NB4 (cell line): ENCODE measurements at regions not wholly inside any gene's neighbourhood (a gene's known extent, or its start where the extent isn't known, plus 50 kb on each side); places are given as distances from the start of the nearest gene placed in this dataset.

Experiments used
- DNase-seq: peaks from one replicate; pipeline ENCODE4 v3.0.0; 2010; ENCODE audit warnings: low read depth
- H3K4me3 ChIP-seq: one replicate; pipeline ENCODE4 v1.5.1; 2011; ENCODE audit warnings: mild to moderate bottlenecking, low read depth, low read length, moderate library complexity
- MYC ChIP-seq: IDR thresholded peaks from 2 replicates; pipeline ENCODE4 v1.6.1; 2011; ENCODE audit warnings: low read depth, low read length
- POLR2A ChIP-seq: IDR thresholded peaks from 2 replicates; pipeline ENCODE4 v1.6.1; 2011; ENCODE audit warnings: mild to moderate bottlenecking; ENCODE audit not compliant: insufficient read length; ENCODE audit errors: extremely low read depth
- TF ChIP-seq, protein P1 (sequence below): IDR thresholded peaks from one replicate; pipeline ENCODE4 v1.5.1; 2012; ENCODE audit warnings: low read depth, low read length
- TF ChIP-seq, protein P2 (sequence below): IDR thresholded peaks from 2 replicates; pipeline ENCODE4 v1.6.1; 2011; ENCODE audit warnings: low read depth, low read length

DNA sequence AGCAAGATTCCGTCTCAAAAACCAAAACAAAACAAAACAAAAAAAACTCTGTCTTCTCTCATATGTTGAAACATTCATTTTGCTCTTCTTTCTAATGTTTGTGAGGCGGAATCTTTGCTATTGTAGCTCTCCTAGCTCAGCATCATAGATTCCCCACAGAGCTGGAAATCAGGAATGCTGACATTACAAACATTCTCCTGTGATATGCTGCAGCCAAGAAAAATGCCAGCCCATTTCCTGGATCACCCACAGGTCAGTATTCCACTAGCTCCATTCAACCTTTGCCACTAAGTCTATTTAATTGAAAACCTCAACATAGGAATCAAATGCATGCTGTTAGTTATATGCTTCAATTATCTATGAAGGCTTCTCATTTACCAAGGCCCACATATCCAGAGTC lies 186.3 kb downstream of the IPMK start:
- no peak overlapping the region for H3K4me3 ChIP-seq
- no peak for DNase-seq
- TF ChIP-seq, protein P1, sequence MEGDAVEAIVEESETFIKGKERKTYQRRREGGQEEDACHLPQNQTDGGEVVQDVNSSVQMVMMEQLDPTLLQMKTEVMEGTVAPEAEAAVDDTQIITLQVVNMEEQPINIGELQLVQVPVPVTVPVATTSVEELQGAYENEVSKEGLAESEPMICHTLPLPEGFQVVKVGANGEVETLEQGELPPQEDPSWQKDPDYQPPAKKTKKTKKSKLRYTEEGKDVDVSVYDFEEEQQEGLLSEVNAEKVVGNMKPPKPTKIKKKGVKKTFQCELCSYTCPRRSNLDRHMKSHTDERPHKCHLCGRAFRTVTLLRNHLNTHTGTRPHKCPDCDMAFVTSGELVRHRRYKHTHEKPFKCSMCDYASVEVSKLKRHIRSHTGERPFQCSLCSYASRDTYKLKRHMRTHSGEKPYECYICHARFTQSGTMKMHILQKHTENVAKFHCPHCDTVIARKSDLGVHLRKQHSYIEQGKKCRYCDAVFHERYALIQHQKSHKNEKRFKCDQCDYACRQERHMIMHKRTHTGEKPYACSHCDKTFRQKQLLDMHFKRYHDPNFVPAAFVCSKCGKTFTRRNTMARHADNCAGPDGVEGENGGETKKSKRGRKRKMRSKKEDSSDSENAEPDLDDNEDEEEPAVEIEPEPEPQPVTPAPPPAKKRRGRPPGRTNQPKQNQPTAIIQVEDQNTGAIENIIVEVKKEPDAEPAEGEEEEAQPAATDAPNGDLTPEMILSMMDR = no peak
- TF ChIP-seq MYC (no peak), POLR2A (no peak)
- TF ChIP-seq, protein P2, sequence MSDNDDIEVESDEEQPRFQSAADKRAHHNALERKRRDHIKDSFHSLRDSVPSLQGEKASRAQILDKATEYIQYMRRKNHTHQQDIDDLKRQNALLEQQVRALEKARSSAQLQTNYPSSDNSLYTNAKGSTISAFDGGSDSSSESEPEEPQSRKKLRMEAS = no peak

DNA sequence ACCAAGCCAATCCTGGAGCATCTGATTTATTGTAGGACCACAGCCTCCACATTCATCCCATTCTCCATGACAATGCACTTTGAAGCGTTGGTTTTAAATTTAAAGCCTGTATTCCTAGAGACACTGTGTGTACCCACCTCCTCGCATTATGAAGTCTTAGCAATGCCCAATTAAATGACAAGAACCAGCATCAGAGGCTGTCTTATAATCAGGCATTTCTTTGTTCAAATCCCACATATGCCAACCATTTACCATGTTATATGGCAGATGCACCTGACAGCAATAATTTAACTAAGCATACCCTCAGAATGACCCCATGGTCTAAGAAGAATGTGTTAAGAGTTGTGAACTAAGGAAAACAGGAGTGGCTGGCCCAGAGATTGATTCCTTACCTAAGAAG lies 188.2 kb downstream of the IPMK start:
- DNase-seq = no peak
- no peak overlapping the region for H3K4me3 ChIP-seq
- TF ChIP-seq, protein P1 = no peak
- TF ChIP-seq MYC (no peak), POLR2A (no peak)
- TF ChIP-seq, protein P2 = no peak

DNA sequence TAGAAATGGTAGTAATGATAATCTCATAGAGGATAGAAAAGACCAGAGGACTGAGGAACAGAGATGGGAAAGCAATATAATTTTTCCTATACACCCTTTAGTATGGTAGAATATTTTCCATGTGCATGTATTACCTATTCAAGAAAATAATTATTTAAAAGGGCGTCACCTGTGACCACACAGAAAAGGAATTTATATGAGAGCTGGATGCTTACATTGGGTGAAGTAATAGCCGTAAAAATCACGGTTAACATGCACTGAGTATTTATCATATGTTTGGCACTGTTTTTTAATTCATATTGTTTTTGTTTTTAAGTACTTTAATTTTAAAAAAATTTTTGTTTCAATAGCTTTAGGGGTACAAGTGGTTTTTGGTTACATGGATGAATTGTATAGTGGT lies 195.1 kb downstream of the IPMK start:
- no peak overlapping the region for H3K4me3 ChIP-seq
- TF ChIP-seq, protein P1 = no peak
- no peak for TF ChIP-seq MYC
- no peak for TF ChIP-seq POLR2A
- no peak for DNase-seq

DNA sequence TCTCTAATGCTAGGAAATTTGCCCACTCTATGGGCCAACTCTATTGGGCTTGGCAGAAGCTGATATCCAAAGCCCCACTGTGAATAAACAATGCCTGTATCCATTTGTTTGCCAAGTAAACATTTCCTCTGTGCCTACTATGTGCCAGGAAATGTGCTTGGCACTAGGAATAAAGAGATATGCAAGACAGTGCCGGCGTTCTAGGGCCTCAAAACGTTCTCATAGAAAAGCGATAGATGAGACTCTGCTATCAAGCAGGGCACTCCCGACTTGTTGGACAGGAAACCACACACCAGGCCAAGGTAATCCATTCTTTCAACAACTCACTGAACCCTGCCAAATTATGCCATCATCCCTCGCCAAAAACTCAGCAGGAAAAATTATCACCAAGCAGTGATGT lies 196.7 kb downstream of the IPMK start:
- TF ChIP-seq, protein P1 = no peak
- no peak for TF ChIP-seq POLR2A
- TF ChIP-seq, protein P2 = no peak
- no peak for TF ChIP-seq MYC
- no peak overlapping the region for H3K4me3 ChIP-seq
- DNase-seq = no peak

DNA sequence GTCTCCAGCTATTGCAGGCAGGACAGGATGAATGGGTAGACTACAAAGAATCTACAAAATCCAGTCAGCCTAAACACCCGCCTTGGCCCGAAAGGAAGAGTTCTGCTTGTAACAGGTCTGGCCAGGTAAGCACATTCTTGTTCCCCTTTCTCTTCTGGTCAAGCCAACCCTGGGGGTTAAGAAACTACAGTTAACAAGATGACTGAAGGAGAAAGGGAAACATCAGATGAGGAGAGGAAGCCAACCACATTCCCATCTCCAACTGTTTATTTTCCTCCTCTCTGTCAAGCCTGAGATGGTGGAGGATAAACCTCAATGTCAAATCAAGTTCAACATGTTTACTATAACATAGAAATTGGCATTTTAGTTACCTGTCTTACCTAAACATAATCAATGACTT lies 198.9 kb downstream of the IPMK start:
- no peak for DNase-seq
- TF ChIP-seq POLR2A (no peak), MYC (no peak)
- TF ChIP-seq, protein P2 = no peak
- TF ChIP-seq, protein P1 = no peak
- H3K4me3 ChIP-seq = no peak overlapping the region

DNA sequence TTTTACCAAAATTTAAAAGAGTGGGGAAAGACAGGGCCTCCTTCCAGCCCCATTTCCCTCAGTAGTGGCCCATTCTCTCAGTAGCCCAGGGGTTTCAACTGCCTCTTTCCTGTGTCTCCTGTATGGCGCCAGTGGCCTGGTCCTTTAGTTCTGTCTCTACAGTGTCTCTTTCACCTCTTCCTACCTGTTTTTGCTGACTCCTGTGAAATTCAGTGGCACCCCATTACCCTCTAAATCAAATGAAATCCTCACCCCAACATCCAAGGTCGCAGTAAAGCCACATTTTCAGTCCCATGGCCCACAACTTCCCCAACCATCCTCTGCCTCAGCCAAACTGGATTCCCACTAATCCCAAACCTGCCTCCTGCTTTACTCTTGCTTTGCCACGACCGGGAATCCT lies 200.7 kb downstream of the IPMK start:
- TF ChIP-seq, protein P1 = no peak
- TF ChIP-seq MYC (no peak), POLR2A (no peak)
- TF ChIP-seq, protein P2 = no peak

More for the DNA sequence above, 200.7 kb downstream of the IPMK start:
- DNase-seq = no peak
- no peak overlapping the region for H3K4me3 ChIP-seq
